Transverse colon (tissue), 4 donors: ENCODE measurements at regions not wholly inside any gene's neighbourhood (a gene's known extent, or its start where the extent isn't known, plus 50 kb on each side); places are given as distances from the start of the nearest gene placed in this dataset.

Experiments used
- DNase-seq: peaks from one replicate; pipeline ENCODE4 v3.0.0-alpha.2; 2019
- H3K27ac ChIP-seq, 4 donors: fragments of 200-600 bp; sonication (generic); 2 replicates each; pipeline ENCODE4 v1.5.1; 2016 to 2018; ENCODE audit warnings: inconsistent platforms in 4 of 4
- H3K27me3 ChIP-seq: fragments of 200-600 bp; sonication (generic); 2 replicates; pipeline ENCODE4 v1.5.1; 2017; ENCODE audit warnings: inconsistent platforms
- H3K36me3 ChIP-seq, 4 donors: fragments of 200-600 bp; sonication (generic); 2 replicates each; pipeline ENCODE4 v1.5.1; 2017 to 2019; ENCODE audit warnings: inconsistent platforms in 4 of 4
- H3K4me1 ChIP-seq, 4 donors: fragments of 200-600 bp; sonication (generic); 2 replicates each; pipeline ENCODE4 v1.5.1; 2017 to 2020; ENCODE audit warnings: inconsistent platforms in 4 of 4
- H3K4me3 ChIP-seq, 4 donors: fragments of 200-600 bp; sonication (generic); 1 replicate in 1 of 4; 2 replicates in 3 of 4; pipeline versions ENCODE4 v1.5.1 to v1.6.1; 2017 to 2019; ENCODE audit warnings: inconsistent platforms in 4 of 4
- H3K9me3 ChIP-seq, 2 donors: fragments of 200-600 bp; sonication (generic); 2 replicates each; pipeline ENCODE4 v1.5.1; 2017 to 2019; ENCODE audit warnings: inconsistent platforms in 2 of 2
- CTCF ChIP-seq, 5 experiments: fragments of 200-600 bp in 3 of 5; fragments of 450-650 bp in 2 of 5; sonication (generic) in 3 of 5; IDR thresholded peaks; 1 replicate in 2 of 5; 2 replicates in 3 of 5; pipeline ENCODE4 v1.5.1; 2016 to 2017; ENCODE audit warnings: antibody characterized with exemption in 5 of 5, inconsistent platforms in 3 of 5, mild to moderate bottlenecking in 2 of 5, moderate library complexity in 1 of 5
- EP300 ChIP-seq: sonication (generic); formaldehyde crosslinking; IDR thresholded peaks from one replicate; pipeline ENCODE4 v1.6.1; 2017; ENCODE audit warnings: antibody characterized with exemption, low read depth
- POLR2A ChIP-seq: fragments of 450-650 bp; IDR thresholded peaks from one replicate; pipeline ENCODE4 v1.6.1; 2016; ENCODE audit warnings: antibody characterized with exemption, mild to moderate bottlenecking, moderate library complexity
- POLR2AphosphoS5 ChIP-seq, 3 donors: sonication (generic); formaldehyde crosslinking; IDR thresholded peaks; one replicate each; pipeline ENCODE4 v1.6.1; 2016; ENCODE audit warnings: antibody characterized with exemption in 3 of 3
- WGBS, 2 donors: methylation state at CpG; one replicate each; pipeline ENCODE4 v1.1.5; 2018; ENCODE audit warnings: low coverage in 1 of 2; 5-methylcytosine and 5-hydroxymethylcytosine counted together
- in situ Hi-C, 4 donors: fragments of 200-750 bp; cut with MboI; loops; one replicate each; pipeline versions ENCODE4 v1.15.0 to v1.15.1; 2017; ENCODE audit warnings: low sequenced_read_pairs in 3 of 4, low pct_ligation_motif_present in 1 of 4, low pct_unique_long_range_greater_than_20kb in 1 of 4
- intact Hi-C: fragments of 100-400 bp; cut with DNase I; formaldehyde crosslinking; loops from one replicate; pipeline ENCODE4 v1.15.1; 2023; ENCODE audit warnings: low total_unique reads

- Histone ChIP-seq H3K27me3 (no peaks in the 10 kb centered on the region), H3K27ac (no peak overlapping the region), H3K36me3 (no peaks in the 10 kb centered on the region), H3K4me3 (no peak overlapping the region), H3K4me1 (no peaks in the 10 kb centered on the region), H3K9me3 (no peaks in the 10 kb centered on the region)
- DNase-seq, result no peak
- in situ Hi-C loops, result no loop called here
- no peak for TF ChIP-seq EP300
- TF ChIP-seq POLR2A, result no peak
- TF ChIP-seq CTCF (IDR thresholded peaks at IDR 0.05), result no peak
- no peak for TF ChIP-seq POLR2AphosphoS5 (IDR thresholded peaks at IDR 0.05)
- 80 to 82% methylated on average over 2 of the region's 2 CpGs for WGBS, 2 donors
- intact Hi-C loops, result no loop called here
Observed at GRCh38 chr10:53135897-53136253, 363.3 kb upstream of the MBL2 start.

GRCh38 chr10:53135213-53135896, 362.8 kb upstream of the MBL2 start:
- intact Hi-C loops, result no loop called here
- Histone ChIP-seq H3K27ac (no peak overlapping the region), H3K9me3 (no peaks in the 10 kb centered on the region), H3K36me3 (no peaks in the 10 kb centered on the region), H3K4me3 (no peak overlapping the region), H3K4me1 (no peaks in the 10 kb centered on the region), H3K27me3 (no peaks in the 10 kb centered on the region)
- in situ Hi-C loops, result no loop called here
- TF ChIP-seq CTCF (IDR thresholded peaks at IDR 0.05) (no peak), POLR2AphosphoS5 (IDR thresholded peaks at IDR 0.05) (no peak), POLR2A (no peak), EP300 (no peak)
- no peak for DNase-seq
- 44 to 60% methylated on average over 1 to 2 of the region's 2 CpGs for WGBS, 2 donors

DNA sequence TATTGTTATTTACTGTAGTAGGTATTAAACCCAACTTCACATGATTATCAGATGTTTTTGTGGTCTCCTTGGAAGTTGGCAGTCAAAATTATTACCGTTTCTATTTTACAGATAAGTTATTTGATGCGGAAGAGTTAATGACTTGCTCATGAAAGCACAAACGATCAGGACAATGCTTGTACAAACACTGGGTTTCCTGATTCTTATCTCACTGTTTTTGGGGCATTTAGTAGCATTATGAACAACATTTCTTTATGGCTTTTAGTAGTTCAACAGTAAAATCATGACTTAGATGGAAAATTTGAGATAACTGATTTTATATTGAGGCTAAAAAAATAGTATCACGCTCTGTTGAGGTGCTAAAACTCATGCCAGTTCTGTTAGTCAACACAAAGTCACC, 361.5 kb upstream of the MBL2 start:
- no peaks in the 10 kb centered on the region for H3K9me3 ChIP-seq
- WGBS, 2 donors, result 49 to 60% methylated on average over 4 of the region's 4 CpGs
- in situ Hi-C loops, result no loop called here

DNA sequence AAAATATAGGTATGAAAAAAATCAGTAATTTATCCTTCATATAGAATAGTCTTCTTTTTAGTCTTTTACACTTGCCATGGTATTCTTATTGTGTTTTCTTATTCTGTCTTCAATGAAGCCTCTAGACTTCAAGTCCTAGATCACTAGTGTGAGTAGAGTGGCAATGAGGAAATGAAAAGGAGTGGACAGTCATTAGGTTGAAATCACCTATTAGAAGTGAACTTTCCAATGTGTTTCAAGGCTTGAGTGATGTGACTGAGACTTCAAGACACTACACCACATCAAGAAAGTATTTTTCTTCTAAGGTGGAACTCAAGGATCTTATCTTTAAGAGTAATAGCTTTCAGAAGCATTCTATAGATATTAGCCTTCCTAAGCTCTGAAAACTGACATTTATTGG, 357.8 kb upstream of the MBL2 start:
- TF ChIP-seq CTCF (IDR thresholded peaks at IDR 0.05), result no peak
- TF ChIP-seq POLR2AphosphoS5 (IDR thresholded peaks at IDR 0.05), result no peak
- TF ChIP-seq POLR2A, result no peak
- no peak for TF ChIP-seq EP300
- Histone ChIP-seq H3K27ac (no peak overlapping the region), H3K4me1 (no peaks in the 10 kb centered on the region), H3K9me3 (no peaks in the 10 kb centered on the region), H3K27me3 (no peaks in the 10 kb centered on the region), H3K4me3 (no peak overlapping the region), H3K36me3 (no peaks in the 10 kb centered on the region)
- intact Hi-C loops, result no loop called here
- no peak for DNase-seq
- in situ Hi-C loops, result no loop called here

More for the DNA sequence above, 361.5 kb upstream of the MBL2 start:
- H3K27me3 ChIP-seq, result no peaks in the 10 kb centered on the region
- H3K27ac ChIP-seq, result no peak overlapping the region
- no peak for DNase-seq
- intact Hi-C loops, result no loop called here
- TF ChIP-seq EP300, result no peak
- TF ChIP-seq POLR2AphosphoS5 (IDR thresholded peaks at IDR 0.05), result no peak
- no peak for TF ChIP-seq POLR2A
- TF ChIP-seq CTCF (IDR thresholded peaks at IDR 0.05), result no peak
- H3K4me1 ChIP-seq, result no peaks in the 10 kb centered on the region
- H3K4me3 ChIP-seq, result no peak overlapping the region
- no peaks in the 10 kb centered on the region for H3K36me3 ChIP-seq
